ENCODE measurements at regions not wholly inside any gene's neighbourhood (a gene's known extent, or its start where the extent isn't known, plus 50 kb on each side); places are given as distances from the start of the nearest gene placed in this dataset.
"Not testable (repeated sequence)": the region's sequence is repeated elsewhere in the genome, so short reads cannot be mapped to it uniquely, and the experiment has no call there.

DNA sequence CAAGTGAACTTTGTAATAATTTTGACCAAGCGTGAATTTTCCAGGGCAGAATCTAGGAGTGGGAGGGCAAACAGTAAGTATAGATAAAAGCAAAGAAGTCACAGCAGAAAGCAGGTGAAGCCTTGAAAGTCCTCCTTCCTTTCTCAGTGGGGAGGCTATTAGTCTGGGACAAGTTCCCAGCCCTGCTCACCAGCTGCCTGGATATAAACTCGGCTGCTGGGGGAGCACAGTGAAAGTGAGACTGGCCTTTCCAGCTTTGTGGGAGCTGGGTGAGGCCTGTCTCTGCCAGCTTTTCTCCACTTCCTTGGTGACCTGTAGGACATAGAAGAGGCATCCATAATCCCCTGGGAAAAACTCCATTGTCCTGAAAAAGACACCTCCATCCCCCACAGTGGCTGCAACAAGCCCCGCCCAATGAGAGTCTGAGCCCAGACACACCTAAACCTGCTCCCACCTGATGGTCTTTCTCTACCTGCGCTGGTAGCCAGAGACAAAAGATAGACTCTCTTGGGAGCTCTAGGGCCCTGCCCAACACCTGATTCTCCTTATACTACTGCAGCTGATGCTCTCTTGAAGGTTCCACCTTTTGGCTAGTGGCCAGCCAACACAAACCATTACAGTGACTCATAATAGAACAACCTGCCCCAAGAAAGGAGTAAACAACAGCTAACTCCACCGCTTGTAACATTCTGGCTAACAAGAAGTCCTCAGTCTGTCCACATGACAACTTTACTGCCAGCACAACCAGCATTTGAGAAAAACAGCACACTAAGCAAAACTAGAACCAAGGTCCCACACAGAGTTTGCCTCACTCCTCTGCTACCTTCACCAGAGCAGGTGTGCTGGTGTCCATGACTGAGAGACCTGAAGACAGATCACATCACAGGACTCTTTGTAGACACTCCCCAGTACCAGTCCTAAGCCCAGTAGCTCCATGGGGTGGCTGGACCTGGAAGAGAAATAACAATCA is 252.2 kb upstream of the SLITRK6 start:
- DNase-seq, result no peak

DNA sequence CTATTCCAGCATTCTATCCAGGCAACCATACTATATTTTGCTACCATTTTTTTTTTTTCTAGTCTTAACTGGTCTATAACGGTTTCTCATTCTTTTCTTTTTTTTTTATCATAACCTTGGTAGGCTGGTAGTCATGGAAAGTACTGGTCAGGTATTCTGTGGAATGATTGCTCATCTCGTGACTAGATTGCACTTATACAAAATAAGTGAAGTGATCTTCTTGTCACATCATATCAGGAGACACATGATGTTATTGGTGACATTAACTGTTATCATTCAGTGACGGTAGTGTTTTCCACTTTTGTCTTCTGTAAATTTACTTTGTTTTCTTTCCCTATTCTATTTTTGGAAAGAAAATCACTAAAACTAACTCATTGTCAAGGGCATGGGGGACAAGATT is 239.3 kb upstream of the SLITRK6 start:
- no peak for DNase-seq

DNA sequence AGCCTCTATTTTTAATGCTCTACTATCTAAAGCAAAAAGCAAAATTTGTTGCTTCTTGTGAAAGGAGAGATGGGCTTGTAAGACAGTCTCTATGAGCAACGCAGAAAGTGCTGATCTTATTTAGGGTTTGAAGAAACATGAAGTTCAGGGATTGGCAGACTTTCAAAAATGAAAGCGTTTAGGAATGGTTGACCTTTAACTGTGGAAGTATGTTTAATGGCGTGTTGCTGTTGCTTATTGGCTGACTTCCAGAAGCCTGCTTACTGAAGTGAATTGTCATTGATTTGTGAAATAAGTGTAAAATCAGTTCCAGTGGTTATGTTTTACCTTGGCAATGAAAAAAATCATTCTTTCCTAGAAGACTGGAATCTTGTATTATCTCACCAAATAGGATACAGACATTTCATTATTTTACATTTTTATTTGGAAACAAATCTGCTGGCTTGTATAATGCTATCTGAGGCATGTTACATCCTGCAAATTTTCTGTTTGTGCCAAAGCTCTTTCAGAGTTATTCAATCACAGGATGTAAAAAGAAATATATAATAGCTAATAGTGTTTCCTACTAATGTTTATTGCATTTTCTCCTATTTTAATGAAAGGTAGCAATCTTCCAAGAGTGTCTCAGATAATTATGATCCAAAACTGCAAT is 221.3 kb upstream of the SLITRK6 start:
- DNase-seq, result peak; percentile 76

DNA sequence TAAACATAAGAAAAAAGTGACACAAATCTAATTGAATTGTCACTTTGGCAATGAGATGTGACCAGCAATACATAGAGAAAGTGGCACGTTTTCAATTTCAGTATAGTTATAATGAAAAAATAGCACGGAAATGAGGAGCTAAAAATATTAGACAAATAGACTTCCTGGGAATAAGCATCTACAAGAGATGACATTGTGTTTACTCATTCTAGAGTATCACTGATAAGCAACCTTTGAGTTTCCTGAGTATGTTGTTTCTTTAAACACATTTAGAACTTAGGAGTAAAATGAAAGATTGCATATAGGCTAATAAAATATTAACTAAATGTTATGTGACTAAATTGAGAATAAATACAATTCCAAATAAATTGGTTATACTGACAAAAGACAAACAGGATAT is 207.1 kb upstream of the SLITRK6 start:
- DNase-seq, result no peak

DNA sequence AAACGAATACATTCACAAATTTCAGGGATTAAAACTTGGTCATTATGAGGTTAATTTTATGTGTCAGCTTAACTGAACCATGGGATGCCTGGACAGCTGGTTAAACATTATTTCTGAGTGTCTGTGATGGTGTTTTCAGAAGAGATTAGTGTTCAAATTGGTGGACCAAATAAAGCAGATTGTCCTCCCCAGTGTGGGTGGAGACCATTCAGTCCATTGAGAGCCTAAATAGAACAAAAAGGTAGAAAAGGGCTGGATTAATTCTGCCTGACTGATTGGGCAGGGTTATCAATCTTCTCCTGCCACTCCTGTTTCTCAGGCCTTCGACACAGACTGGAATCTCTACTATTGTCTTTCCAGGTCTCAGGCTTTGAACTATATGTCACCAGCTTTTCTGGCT is 203.8 kb upstream of the SLITRK6 start:
- no peak for DNase-seq

DNA sequence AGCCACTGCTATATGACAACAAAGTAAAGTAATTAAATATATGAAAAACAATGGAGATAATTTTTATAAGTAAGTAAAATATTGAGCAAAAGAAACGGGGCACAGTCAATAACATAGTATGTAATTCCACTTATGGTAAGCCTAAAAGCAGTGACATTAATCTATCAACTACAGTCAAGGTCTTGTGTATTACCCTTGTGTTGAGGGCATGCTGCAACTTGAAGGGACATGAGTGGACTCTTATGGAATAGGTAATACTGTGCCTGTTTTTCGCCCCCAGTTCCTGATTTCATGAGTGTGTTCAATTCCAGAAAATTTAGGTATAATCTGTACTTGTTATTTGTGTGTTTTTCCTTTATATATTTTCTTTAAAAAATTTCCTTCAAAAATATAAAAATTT is 201.3 kb upstream of the SLITRK6 start:
- DNase-seq, result no peak

DNA sequence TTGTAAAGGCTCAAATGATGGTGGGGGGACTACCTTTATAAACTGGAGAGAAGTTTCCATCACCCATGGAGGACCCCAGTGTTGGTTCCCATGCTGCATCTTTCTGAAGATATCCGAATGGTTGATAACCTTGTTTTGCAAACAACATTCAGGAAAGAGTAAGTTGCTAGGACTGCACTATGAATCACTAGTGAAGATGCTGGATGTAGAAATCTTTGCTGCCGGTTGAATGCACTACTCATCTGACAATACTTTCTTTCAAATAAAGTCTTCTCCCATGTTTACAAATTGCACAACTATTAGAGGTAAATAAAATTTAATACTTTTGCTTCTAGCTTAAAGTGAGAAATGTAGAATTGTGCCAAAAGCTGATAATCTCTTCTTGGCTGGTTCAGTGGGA is 198.4 kb upstream of the SLITRK6 start:
- no peak for DNase-seq

DNA sequence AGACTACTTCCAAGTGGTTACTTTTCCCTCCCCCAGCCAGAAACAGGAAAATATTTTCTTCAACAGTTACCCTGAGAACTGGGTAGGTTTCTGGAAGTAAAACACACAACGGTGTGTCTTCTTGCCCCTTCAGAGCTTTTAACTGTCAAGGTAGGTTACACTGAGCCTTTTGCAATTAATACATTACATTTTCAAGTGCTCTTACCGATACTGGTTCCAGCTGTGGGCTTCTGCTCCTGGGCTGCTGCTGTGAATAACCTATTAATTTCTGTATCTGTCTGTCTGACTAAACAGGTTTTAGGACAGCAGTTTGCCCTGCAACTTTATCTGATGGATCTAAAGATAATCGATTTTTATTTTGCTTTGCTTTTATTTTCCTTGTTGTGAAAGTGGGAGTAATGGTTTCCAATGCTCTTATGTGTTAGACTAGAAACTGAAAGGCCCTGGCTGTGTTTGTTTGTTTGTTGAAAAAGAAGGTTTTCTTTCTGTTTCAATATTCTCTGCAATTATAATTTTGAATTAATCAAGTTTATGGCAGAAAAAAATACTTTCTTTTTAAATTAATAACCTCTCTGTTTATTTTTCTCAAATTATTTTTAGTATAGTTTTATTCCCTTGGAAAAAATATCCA is 196.7 kb upstream of the SLITRK6 start:
- no peak for DNase-seq

DNA sequence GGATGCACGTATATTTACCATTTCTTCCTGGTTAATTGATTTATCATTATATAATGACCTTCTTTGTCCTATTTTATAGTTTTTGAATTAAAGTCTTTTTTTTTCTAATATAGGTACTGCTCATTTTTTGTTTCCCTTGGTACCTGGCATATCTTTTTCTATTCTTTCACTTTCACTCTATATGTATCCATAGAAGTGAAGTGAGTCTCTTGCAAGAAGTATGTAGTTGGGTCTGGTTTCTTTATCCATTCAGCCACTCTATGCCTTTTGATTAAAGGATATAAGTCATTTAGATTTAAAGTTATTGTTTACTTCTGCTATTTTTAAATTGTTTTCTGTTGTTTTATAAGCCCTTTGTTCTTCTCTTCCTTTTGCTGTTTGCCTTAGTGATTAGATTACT is 194.3 kb upstream of the SLITRK6 start:
- no peak for DNase-seq

DNA sequence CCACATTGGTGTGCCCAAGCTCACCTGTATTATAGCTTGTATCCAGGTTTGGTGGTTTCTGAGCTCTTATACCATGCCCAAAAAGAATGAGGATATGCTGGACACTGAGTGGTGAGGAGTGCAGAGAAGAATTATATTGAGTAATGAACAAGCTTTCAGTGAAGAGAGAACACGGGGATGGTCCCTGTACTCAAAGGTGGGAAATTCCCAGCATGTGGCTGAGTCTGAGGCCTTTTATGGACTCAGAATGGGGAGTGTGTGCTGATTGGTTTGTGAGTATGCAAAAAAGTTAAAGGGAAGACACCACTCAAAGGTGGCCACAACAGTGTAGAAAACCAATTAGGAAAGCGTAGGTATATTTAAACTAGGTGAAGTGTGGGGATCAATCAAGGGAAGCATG is 191.2 kb upstream of the SLITRK6 start:
- DNase-seq, result no peak

DNA sequence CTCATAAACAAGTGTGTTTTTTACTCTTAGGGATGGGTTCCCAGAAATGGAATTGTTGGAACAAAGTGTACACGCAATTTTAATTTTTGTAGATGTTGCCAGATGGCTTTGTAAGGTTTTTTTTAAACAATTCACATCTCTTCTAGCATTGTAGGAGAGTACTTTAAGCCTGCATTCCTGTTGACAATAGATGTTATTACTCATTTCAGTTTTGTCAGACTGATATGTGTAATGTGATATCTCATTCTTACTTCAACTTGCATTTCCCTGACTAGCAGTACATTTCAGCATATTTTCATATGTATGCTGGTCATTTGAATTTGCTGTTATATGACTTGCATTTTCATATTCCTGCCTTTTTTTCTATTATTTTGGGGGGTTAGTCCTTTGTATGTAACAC is 186.6 kb upstream of the SLITRK6 start:
- no peak for DNase-seq

DNA sequence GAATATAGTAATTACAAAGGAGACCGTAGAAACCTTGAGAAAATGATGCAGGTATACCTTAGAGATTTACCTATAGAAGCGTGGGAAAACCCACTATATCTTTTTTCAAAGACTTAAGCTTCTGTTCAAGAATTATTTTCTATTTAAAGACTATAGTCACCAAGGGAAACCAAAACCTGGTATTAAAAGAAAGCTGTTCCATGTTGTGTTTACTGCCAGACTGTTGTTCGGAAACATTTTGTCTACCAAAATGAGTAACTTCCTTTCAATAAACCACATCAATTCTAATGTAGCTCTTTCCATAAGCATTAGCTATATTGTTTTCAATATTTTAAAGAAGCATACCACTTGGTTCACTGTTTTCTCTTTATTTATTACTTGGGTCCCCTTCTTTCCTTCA is 182.9 kb upstream of the SLITRK6 start:
- no peak for DNase-seq

DNA sequence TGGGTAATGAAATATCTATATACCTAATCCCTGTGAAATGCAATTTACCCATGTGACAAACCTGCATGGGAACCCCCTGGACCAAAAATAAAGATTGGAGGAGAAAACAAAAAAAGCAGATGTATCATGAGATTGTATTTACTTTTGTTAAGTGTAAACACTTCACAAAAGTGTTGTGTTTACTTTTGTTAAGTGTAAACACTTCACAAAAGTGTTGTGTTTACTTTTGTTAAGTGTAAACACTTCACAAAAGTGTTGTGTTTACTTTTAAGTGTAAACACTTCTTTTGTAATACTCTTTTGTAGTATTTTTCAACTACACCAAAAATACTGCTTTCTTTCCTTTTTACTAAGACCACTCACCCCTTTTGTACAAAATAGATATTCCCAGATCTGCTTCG is 181.2 kb upstream of the SLITRK6 start:
- not testable (repeated sequence) for DNase-seq

DNA sequence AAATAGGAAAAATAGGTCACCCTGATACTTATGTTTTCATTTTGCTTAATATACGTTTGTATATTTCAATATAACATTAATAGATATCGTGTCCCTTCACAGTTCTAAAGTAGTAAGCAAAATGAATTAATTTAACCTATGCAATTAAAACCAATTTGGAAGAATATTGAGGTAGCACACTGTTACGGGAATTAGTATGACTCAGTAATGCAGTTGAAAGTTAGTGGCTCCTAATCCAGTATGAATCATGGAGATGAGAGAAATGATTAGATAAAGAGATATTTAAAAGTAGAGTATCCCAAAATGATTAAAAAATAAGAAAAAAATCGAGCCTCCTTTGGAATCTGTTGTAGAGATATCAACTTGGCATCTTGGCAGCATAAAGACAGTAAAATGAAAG is 177.0 kb upstream of the SLITRK6 start:
- no peak for DNase-seq

DNA sequence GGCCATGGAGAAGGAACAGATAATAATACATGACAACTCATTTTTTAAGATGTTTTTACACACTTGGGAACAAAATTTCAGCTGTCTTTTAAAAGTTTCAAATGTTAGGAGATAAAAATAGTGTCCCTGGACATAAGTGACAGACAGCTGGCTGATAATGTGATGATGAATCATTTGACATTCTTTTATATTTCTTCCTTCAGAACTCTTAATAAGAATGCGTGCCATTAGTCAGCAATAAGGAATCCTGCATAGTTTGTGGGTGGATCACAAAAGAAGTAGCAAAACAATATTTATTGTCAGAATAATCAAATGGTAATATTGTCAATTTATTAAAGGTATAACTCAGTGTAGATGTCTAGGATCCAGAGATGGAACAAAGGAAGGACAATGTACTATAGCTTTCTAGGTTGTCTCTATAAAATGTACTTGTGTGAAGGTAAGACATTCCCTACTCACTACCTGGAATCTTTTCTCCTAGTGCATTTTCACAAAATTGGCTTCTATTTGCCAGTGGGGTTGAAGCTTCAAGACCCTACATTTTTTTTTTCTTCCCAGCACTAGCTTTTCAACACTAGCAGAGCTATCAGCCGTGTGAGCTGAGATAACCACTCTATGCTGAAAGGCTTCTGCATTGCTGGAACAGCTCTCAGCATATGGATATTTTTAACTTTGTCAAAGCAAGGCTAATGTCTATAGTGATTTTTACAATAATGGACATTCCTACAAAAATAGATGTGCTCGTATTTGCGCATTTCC is 175.6 kb upstream of the SLITRK6 start:
- DNase-seq, result no peak

DNA sequence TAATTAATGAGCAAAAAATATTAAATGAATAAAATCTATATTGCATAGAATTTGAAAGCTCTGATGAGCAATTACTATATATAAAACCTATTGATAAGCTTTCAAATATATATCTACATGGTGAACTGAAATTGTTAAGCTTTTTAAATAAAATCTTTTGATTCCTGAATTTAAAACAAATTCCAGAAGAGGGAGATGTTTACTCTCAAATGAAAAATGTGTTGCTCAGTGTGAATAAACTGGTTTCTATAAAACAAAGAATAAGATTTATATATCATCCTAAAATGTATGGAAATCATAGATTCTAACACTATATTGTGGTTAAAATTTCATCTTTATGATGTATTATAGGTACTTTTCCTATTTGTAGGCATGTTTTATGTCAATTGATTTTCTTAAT is 171.5 kb upstream of the SLITRK6 start:
- DNase-seq, result peak; percentile 0

DNA sequence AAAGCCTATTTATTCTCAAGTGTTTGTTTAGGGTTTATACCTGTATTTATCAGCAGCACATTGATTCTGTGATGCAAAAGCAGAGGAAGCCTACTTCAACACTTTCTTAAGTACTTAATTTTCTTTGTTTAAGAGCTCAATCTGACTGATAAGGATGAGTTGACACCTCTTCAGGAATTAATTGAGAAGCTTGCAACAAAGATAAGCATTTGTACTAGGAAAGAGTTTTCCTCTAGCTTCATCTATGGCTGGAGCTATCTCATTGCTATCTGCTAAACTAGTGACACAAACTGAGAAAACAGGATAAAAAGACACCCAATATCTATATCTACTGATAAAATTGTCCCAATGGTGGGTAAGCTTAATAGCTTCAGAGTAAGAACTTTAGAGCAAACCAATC is 170.1 kb upstream of the SLITRK6 start:
- no peak for DNase-seq

DNA sequence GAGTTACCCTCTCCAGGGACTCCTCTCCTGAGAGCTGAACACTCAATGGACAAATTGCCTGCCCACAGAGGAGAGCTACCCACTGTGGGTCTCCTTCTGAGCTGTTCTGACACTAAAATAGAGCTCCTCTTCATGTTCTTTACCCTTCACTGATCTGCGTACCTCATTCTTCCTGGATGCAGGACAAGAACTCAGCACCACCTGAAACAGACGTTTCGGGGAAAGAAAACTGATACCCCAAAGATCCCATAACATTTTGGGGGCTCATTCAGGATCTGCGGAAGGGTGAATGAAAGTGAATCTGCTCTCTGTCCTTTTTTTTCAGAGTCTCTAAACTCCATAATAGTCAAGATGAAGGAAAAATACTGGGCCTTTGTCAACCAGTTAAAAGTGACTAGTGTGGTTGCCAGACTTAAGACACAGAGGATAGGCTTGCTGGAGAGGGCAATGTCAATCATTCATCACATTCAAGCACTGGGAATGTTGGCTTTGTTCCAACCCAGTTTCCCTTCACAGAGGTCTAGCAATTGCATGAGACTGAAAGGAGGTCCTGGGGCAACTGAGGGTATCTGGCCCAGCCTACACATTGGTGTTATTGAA is 136.7 kb upstream of the SLITRK6 start:
- DNase-seq, result no peak

DNA sequence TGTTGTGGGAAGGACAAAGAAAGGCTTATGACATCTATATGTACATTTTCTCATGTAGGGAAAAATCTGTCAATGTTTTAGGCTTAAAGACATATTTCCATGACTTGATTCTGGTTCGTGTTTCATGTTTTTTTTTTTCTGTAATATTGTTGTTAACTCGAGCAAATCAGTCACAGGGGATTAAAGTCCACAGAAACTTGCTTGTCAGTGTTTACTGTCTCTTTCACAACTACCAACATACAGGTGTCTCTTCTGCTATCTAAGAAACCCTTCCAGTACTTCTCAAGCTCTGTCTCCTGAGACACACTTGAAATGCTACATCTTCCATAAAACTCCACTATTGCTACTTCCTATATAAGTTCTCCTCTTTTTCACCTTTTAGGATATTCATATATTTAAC is 130.9 kb upstream of the SLITRK6 start:
- DNase-seq, result no peak

DNA sequence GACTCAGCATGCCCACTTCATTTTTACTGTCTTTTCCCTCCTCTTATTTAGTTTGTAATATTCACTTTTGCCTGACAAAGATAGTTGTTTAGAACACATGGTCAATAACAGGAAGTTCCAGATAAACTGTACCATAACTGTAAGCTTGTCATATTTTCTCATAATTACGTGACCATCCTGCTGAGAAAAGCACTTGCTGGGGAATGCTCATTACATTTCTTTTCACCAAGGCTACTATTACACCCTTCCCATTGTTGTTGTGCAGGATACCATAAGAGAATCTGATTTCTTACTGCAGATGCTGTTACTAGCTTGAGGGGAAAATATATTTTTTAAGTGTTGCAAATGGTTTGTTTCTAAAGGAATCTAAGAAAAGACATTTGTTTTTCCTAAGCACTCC is 111.7 kb upstream of the SLITRK6 start:
- no peak for DNase-seq

DNA sequence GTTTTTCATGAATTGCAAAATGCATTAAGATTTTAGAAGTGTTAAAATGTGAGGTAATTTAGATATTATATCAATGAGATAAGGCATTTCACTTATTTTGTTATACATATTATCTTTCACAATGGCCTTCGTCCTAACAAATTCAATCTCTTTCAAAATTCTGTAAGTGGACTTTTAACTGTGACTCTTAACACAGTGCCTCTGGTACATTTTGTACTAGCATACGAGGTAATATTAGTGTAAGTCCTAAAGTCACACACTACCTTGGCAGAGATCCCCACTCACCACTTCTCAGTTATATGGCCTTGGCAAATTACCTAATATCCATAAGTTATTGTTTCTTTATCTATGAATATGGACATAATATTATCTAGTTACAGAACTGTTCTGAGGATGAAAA is 101.3 kb upstream of the SLITRK6 start:
- DNase-seq, result no peak
